ENCODE measurements at regions not wholly inside any gene's neighbourhood (a gene's known extent, or its start where the extent isn't known, plus 50 kb on each side); places are given as distances from the start of the nearest gene placed in this dataset.

- WGBS (ENCODE audit: insufficient coverage, insufficient replicate concordance, low lambda C conversion rate, missing lambda C conversion rate): 80% methylated on average over 2 of the region's 2 CpGs
- ATAC-seq: no peak
- no peaks in the 10 kb centered on the region for H4K20me1 ChIP-seq (ENCODE audit: control insufficient read depth, insufficient read depth)
- H3K4me1 ChIP-seq (ENCODE audit: control insufficient read depth, insufficient read depth, low read length): no peaks in the 10 kb centered on the region
- CTCF ChIA-PET: interaction anchor here (1.4 kb wide), 1 partner anchor 243 kb away, joined by 5 read pairs; no protein-coding TSS in a partner anchor
- H3K4me3 ChIP-seq: no peak overlapping the region
- intact Hi-C loops (cut with micrococcal nuclease; ENCODE audit: unreplicated experiment): no loop called here
- no peak for FAIRE-seq
- H3K9ac ChIP-seq (ENCODE audit: control insufficient read depth, insufficient read depth, low read length): no peak overlapping the region
- RAD21 ChIA-PET (ENCODE audit: unreplicated experiment): interaction anchor here (1.5 kb wide), 1 partner anchor 10 kb away, joined by 6 read pairs; no protein-coding TSS in a partner anchor
- SMC1A ChIA-PET (ENCODE audit: uncharacterized antibody, unreplicated experiment): interaction anchor here (0.6 kb wide), 1 partner anchor 30 kb away, joined by 3 read pairs; no protein-coding TSS in a partner anchor
- no peaks in the 10 kb centered on the region for H3K36me3 ChIP-seq (ENCODE audit: control insufficient read depth in 2 of 2, insufficient read depth in 2 of 2, low read length in 1 of 2)
- in situ Hi-C loops (cut with MboI): no loop called here
- TF ChIP-seq ZBTB40 (IDR thresholded peaks at IDR 0.05; ENCODE audit: borderline replicate concordance): peak; percentile 64
- TF ChIP-seq NR2F1 (conservative IDR thresholded peaks at IDR 0.05): no peak
- POLR2A ChIA-PET: no interaction called here
- no peak for DNase-seq (ENCODE audit: low read depth, low spot score)
- no peak overlapping the region for H3K27ac ChIP-seq (ENCODE audit: control insufficient read depth, insufficient read depth)
- H3K79me2 ChIP-seq (ENCODE audit: control insufficient read depth, insufficient read depth, low read length): no peaks in the 10 kb centered on the region
- no peak overlapping the region for H3K4me2 ChIP-seq (ENCODE audit: control insufficient read depth, insufficient read depth)
- no peaks in the 10 kb centered on the region for H3K27me3 ChIP-seq (replicated peaks in 1 of 2; ENCODE audit: control insufficient read depth in 2 of 2, insufficient read depth in 2 of 2, low read length in 1 of 2)
- H3K9me3 ChIP-seq (replicated peaks; ENCODE audit: control insufficient read depth, insufficient read depth, low read length): no peaks in the 10 kb centered on the region
- no TSS peak for BruUV-seq (replicated peaks)
- H2AFZ ChIP-seq (ENCODE audit: control insufficient read depth, low read depth, low read length): no peak overlapping the region
These were observed 71.2 kb upstream of the EGFL6 start for GRCh38 chrX:13498238-13498637.

DNA sequence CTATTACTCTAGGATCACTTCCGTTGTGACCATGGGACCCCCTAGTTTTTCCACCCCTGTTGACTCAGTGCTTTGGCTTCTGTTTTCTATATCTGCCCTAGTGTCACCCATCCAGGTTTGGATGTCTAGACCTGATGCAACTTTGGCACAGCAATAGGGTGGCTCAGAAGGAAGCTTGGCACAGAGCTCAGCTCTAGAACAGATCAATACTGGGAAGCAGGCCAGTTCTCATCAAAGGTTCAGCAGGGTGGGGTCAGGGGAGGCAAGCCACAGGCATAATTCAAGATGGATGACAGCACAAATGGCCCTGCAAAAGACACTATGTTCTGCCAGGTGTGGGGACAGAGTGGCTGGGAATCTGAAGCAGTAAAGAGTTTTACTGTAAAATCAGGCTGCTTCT is 74.2 kb upstream of the EGFL6 start:
- WGBS (ENCODE audit: insufficient coverage, insufficient replicate concordance, low lambda C conversion rate, missing lambda C conversion rate): 53% methylated on average over 1 of the region's 1 CpG
- DNase-seq (ENCODE audit: low read depth, low spot score): no peak
- Histone ChIP-seq H3K4me2 (ENCODE audit: control insufficient read depth, insufficient read depth) (no peak overlapping the region), H3K4me3 (no peak overlapping the region), H4K20me1 (ENCODE audit: control insufficient read depth, insufficient read depth) (no peaks in the 10 kb centered on the region), H2AFZ (ENCODE audit: control insufficient read depth, low read depth, low read length) (no peak overlapping the region), H3K36me3 (ENCODE audit: control insufficient read depth in 2 of 2, insufficient read depth in 2 of 2, low read length in 1 of 2) (no peaks in the 10 kb centered on the region), H3K4me1 (ENCODE audit: control insufficient read depth, insufficient read depth, low read length) (no peaks in the 10 kb centered on the region), H3K79me2 (ENCODE audit: control insufficient read depth, insufficient read depth, low read length) (no peaks in the 10 kb centered on the region), H3K27me3 (replicated peaks in 1 of 2; ENCODE audit: control insufficient read depth in 2 of 2, insufficient read depth in 2 of 2, low read length in 1 of 2) (no peaks in the 10 kb centered on the region), H3K9ac (ENCODE audit: control insufficient read depth, insufficient read depth, low read length) (no peak overlapping the region), H3K9me3 (replicated peaks; ENCODE audit: control insufficient read depth, insufficient read depth, low read length) (no peaks in the 10 kb centered on the region), H3K27ac (ENCODE audit: control insufficient read depth, insufficient read depth) (no peak overlapping the region)
- intact Hi-C loops (cut with micrococcal nuclease; ENCODE audit: unreplicated experiment): no loop called here
- RAD21 ChIA-PET (ENCODE audit: unreplicated experiment): interaction anchor here (1.0 kb wide), 1 partner anchor 681 kb away, joined by 3 read pairs; no protein-coding TSS in a partner anchor
- no TSS peak for BruUV-seq (replicated peaks)
- POLR2A ChIA-PET: no interaction called here
- CTCF ChIA-PET: no interaction called here
- no peak for TF ChIP-seq DPF2 (IDR thresholded peaks at IDR 0.05)
- TF ChIP-seq BACH1 (IDR thresholded peaks at IDR 0.05; ENCODE audit: borderline replicate concordance): no peak
- TF ChIP-seq HDAC2 (IDR thresholded peaks at IDR 0.05): no peak
- TF ChIP-seq CHD4 (IDR thresholded peaks at IDR 0.05): no peak
- no peak for TF ChIP-seq PRDM15 (CRISPR knock-in tag; IDR thresholded peaks at IDR 0.05)
- no peak for TF ChIP-seq ZNF217 (IDR thresholded peaks at IDR 0.05)
- no peak for TF ChIP-seq PAX5 (IDR thresholded peaks at IDR 0.05; ENCODE audit: borderline replicate concordance, low read depth, low read length)
- TF ChIP-seq MYC (IDR thresholded peaks at IDR 0.05; ENCODE audit: insufficient read depth, insufficient read length, insufficient replicate concordance, low read length, severe bottlenecking): no peak
- no peak for TF ChIP-seq EZH2 (IDR thresholded peaks at IDR 0.05; ENCODE audit: borderline replicate concordance, control insufficient read depth, low read depth, low read length)
- no peak for ATAC-seq
- in situ Hi-C loops (cut with MboI): no loop called here
- SMC1A ChIA-PET (ENCODE audit: uncharacterized antibody, unreplicated experiment): no interaction called here
- FAIRE-seq: no peak
